ENCODE measurements at regions not wholly inside any gene's neighbourhood (a gene's known extent, or its start where the extent isn't known, plus 50 kb on each side); places are given as distances from the start of the nearest gene placed in this dataset.
"Not testable (repeated sequence)": the region's sequence is repeated elsewhere in the genome, so short reads cannot be mapped to it uniquely, and the experiment has no call there.

DNA sequence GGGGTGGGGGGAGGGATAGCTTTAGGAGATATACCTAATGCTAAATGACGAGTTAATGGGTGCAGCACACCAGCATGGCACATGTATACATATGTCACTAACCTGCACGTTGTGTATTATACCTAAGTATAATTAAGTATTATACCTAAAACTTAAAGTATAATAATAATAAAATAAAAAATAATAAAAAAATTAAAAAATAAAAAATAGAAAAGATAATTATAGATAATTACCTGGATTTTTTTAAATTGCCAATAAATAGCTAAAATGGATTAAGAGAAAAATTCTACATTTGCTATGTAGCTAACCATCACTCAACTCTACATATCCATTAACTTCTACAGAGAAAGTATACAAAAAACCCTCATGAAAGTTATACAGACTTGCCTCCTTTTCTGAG lies 747.3 kb downstream of the LRRIQ3 start:
- H3K4me3 Mint-ChIP-seq, H3K4me1 Mint-ChIP-seq, H3K27me3 Mint-ChIP-seq, H3K27ac Mint-ChIP-seq, H3K36me3 Mint-ChIP-seq: not testable (repeated sequence)
- peaks cover 15% of the 10 kb centered on the region for H3K9me3 Mint-ChIP-seq

DNA sequence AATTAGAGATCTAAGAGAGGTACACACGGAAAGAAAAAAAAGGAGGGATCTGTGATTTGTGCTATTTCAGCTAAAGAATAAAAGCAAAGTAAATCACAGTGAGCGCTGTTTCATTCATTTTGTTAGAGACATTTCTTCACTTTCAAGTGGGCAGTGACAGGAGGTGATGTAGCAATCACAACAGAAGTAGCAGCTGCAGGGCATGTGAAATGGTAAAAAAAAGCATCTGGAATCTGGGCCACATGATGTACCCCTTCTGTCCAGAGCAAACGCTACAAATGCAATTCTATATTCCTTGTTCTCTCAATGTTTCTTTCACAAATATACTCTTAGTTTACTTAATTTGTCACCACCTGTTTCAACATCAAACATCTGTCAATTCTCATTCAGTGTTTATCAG lies 786.5 kb downstream of the LRRIQ3 start:
- no peaks in the 10 kb centered on the region for H3K36me3 Mint-ChIP-seq
- peaks cover under 1% of the 10 kb centered on the region for H3K9me3 Mint-ChIP-seq
- H3K27me3 Mint-ChIP-seq: no peaks in the 10 kb centered on the region
- no peaks in the 10 kb centered on the region for H3K4me1 Mint-ChIP-seq
- H3K4me3 Mint-ChIP-seq: no peak overlapping the region
- no peak overlapping the region for H3K27ac Mint-ChIP-seq

DNA sequence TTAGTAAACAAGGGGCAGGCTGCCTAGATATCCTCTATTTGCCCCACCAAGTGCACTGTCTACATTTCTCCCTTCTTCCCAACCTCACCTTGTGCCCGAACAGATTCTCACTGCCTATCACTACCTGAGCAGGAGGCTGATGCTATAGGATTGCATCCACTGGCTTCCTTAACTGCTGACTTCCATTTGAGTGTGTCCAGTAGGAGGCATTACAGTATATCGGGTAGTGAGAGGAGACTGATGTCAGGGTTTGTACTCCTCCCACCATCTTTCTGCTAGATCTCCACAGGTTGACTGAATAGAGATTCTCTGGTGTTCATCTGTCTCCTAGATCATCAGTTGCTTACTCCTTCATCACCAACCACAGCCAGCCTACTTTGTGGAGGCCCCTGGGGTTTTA lies 796.3 kb downstream of the LRRIQ3 start:
- Mint-ChIP-seq H3K4me3 (no peak overlapping the region), H3K9me3 (peaks cover 4% of the 10 kb centered on the region), H3K27me3 (no peaks in the 10 kb centered on the region), H3K27ac (no peak overlapping the region), H3K4me1 (no peaks in the 10 kb centered on the region), H3K36me3 (no peaks in the 10 kb centered on the region)

DNA sequence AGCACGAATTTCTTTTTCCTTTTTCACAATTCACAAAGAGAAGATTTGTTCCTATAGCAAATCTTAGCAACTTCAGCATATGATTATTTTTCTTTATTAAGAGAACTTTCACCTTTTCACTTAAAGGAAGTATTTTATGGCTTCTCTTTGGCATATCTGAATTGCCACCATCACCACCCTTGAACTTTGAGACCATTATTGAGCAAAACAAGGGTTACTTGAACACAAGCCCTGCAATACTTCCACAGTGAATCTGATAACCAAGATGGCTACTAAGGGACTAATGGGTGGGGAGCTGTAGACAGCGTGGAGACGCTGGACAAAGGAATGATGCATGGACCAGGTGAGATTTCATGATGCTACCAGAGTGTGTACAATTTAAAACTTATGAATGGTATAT lies 815.0 kb downstream of the LRRIQ3 start:
- no peaks in the 10 kb centered on the region for H3K36me3 Mint-ChIP-seq
- no peaks in the 10 kb centered on the region for H3K4me1 Mint-ChIP-seq
- H3K27ac Mint-ChIP-seq: no peak overlapping the region
- H3K9me3 Mint-ChIP-seq: no peaks in the 10 kb centered on the region
- no peak overlapping the region for H3K4me3 Mint-ChIP-seq
- no peaks in the 10 kb centered on the region for H3K27me3 Mint-ChIP-seq

DNA sequence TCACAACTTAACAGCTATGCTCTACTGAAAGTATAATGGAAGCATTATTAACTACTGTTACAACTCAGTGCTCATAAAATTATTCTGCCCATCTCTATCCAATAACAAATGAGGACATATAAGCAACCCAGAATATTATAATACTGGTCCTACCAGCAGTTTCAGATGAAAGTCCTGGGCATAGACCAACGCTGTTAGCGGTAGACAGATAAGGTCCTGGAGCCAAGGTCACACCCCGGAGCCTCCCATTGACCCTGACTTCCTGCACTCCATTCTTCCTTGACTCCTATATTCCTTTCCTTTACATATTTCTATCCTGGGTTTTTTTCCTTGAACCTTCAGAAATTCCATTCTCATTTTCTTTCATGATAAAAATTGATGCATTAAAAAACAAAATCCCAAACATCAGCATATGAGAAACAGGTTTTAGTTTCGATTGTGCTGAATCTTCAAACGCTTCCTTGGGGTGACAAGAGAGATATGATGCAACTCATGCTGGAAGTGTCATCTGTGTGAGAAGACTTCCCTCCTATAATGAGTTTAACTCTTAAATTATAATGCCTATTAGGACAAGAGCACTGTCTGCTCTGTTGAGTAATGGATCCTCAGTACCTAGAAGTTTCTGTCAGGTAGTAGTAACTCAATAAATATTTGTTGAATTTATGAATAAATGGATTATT lies 831.1 kb downstream of the LRRIQ3 start:
- Mint-ChIP-seq H3K36me3 (no peaks in the 10 kb centered on the region), H3K27me3 (no peaks in the 10 kb centered on the region), H3K4me3 (no peak overlapping the region), H3K27ac (no peak overlapping the region), H3K9me3 (peaks cover 4% of the 10 kb centered on the region), H3K4me1 (no peaks in the 10 kb centered on the region)

DNA sequence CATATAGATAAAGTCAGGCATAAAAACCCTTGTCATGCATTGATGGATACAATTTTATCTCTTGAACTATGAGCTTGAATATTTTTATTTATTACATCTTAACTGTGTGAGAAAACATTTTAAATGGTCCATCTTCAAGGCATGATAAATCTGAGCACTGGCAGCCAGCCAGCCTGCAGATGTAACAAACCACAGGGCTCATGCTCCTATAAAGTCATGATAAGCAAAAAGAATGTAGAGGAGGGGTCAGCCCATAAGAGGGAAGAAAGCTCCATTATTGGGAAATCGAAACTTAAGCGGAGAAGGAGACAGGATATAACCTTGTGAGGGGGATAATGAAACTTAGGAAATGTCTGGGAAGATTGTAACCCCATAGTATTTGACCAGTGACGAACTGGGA lies 839.0 kb downstream of the LRRIQ3 start:
- Mint-ChIP-seq H3K9me3 (peaks cover 13% of the 10 kb centered on the region), H3K36me3 (no peaks in the 10 kb centered on the region), H3K4me1 (no peaks in the 10 kb centered on the region), H3K27ac (no peak overlapping the region), H3K4me3 (no peak overlapping the region), H3K27me3 (no peaks in the 10 kb centered on the region)

DNA sequence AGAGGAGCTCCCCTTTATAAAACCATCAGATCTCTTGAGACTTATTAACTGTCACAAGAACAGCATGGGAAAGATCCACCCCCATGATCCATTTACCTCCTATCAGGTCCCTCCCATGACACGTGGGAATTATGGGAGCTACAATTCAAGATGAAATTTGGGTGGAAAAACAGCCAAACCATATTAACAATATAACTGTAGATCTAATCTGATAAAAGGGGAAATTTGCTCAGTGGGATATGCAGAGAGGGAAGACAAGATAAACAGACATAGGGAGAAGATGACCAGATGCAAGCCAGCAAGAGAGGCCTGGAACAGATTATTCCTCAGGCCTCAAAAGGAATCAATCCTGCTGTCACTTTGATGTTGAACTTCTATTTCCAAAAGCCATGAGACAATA lies 841.5 kb downstream of the LRRIQ3 start:
- no peak overlapping the region for H3K4me3 Mint-ChIP-seq
- H3K9me3 Mint-ChIP-seq: peaks cover 18% of the 10 kb centered on the region
- no peak overlapping the region for H3K27ac Mint-ChIP-seq
- no peaks in the 10 kb centered on the region for H3K36me3 Mint-ChIP-seq
- H3K27me3 Mint-ChIP-seq: no peaks in the 10 kb centered on the region
- H3K4me1 Mint-ChIP-seq: no peaks in the 10 kb centered on the region

DNA sequence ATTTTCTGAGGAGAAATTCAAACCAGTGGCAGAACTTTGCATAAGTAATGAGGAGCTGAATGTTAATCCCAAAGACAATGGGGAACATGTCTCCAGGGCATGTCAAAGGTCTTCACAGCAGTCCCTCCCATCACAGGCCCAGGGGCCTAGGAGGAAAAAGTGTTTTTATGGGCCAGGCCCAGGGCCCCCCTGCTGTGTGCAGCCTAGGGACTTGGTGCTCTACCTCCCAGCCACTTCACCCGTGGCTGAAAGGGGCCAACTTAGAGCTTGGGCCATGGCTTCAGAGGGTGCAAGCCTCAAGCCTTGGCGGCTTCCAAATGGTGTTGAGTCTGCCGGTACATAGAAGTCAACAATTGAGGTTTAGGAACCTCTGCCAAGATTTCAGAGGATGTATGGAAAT lies 854.0 kb downstream of the LRRIQ3 start:
- no peaks in the 10 kb centered on the region for H3K4me1 Mint-ChIP-seq

DNA sequence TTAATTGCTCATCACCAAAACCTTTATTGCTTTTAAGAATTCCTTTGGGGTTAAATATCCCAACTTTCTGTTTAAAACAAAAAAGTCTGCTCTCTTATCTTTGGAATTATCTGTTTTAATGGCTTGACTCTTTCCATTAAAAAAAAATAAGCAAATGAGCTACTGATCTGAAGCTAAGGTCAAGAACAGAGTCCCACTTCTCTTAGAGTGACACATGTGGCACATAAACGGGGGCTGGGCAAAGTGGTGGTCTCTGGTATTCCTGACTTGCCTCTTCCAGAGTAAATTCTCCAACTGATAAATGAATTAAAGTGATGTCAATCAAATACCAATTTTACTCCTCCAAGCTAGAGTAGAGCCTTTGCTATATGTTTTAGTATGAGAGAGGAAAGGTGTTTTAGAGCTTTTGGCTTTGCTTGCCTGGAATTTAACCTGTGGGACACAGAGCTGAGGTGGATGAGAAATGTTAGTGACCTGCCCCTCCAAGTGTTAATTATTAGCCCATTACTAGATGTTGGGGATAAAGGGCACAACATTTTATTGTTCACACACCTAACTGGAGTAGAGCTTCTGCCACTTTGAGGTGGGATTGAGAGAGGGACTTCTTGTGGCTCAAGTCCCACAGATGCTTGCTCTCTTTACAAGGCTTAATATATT lies 864.0 kb downstream of the LRRIQ3 start:
- Mint-ChIP-seq H3K36me3 (no peaks in the 10 kb centered on the region), H3K27ac (no peak overlapping the region), H3K4me1 (no peaks in the 10 kb centered on the region), H3K27me3 (no peaks in the 10 kb centered on the region), H3K4me3 (no peak overlapping the region), H3K9me3 (peaks cover 25% of the 10 kb centered on the region)

More for the DNA sequence above, 854.0 kb downstream of the LRRIQ3 start:
- H3K9me3 Mint-ChIP-seq: peaks cover 2% of the 10 kb centered on the region
- H3K27me3 Mint-ChIP-seq: no peaks in the 10 kb centered on the region
- no peaks in the 10 kb centered on the region for H3K36me3 Mint-ChIP-seq
- H3K27ac Mint-ChIP-seq: no peak overlapping the region
- H3K4me3 Mint-ChIP-seq: no peak overlapping the region

DNA sequence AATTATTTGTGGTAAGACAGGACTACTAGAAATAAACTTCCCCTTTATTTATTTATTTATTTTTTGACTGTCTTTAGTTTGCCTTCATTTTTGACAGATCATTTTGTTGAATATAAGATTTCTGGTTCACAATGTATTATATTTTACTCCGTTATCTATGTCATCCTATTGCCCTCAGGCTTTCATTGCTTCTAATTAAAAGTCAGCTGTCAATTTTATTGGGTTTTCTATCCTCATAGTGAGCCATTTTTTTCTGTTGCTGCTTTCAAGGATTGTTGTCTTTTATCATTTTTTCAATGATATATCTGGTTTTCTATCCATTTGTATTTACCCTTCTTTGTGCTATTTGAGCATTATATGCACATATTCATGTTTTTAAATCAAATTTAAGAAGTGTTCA lies 866.2 kb downstream of the LRRIQ3 start:
- no peaks in the 10 kb centered on the region for H3K27me3 Mint-ChIP-seq
- no peaks in the 10 kb centered on the region for H3K36me3 Mint-ChIP-seq
- H3K27ac Mint-ChIP-seq: no peak overlapping the region
- no peaks in the 10 kb centered on the region for H3K4me1 Mint-ChIP-seq
- peaks cover 17% of the 10 kb centered on the region for H3K9me3 Mint-ChIP-seq
- H3K4me3 Mint-ChIP-seq: no peak overlapping the region

DNA sequence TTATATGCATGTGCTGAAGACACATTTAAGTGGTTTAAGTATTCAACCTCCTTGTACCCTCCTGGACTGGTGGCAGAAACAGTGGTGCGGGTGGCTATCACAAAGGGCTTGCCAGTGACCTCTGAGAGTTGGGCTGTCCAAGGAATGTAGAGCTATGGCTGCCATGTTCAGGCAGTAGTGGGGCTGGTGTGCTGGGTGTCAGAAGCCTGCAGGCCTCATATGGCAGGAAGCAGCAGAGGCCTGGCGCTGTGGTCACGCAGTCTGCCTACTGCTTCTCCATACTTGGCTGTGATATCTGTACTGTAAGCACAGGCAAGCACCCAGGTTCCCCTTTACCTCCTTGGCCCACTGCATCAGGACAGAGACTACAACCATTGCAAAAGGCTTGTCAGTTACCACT lies 870.0 kb downstream of the LRRIQ3 start:
- no peaks in the 10 kb centered on the region for H3K4me1 Mint-ChIP-seq
- no peaks in the 10 kb centered on the region for H3K27me3 Mint-ChIP-seq
- H3K4me3 Mint-ChIP-seq: no peak overlapping the region
- no peak overlapping the region for H3K27ac Mint-ChIP-seq
- H3K9me3 Mint-ChIP-seq: peaks cover 9% of the 10 kb centered on the region
- no peaks in the 10 kb centered on the region for H3K36me3 Mint-ChIP-seq

DNA sequence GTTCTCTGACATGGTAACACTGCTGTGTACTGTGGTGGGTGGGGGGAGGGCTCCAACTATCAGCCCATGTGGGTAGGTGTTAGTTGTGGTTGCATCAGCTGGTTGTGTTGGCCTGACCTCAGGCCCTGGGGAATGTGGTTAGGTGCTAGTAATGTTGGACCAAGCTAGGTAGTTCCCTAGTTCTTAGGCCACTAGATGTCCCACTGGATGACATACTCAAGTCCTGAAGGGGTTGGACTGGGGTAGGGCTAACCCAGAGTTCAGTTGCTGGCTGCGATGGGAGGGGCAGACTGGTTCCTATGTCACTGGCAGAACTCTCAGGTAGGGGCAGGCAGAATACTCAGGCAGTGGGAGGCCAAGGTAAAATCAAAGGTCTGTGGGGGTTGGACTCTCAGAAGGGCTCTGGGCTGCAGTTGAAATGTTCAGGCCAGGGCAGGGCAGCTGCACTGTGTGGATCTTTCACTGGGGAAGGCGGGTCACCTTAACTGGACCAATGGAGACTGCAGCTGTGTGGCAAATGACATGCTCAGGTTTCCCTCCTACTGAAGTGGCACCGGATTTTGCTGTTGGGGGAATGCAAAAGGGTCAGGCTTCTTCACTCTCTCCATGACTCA lies 870.7 kb downstream of the LRRIQ3 start:
- no peaks in the 10 kb centered on the region for H3K27me3 Mint-ChIP-seq
- H3K4me3 Mint-ChIP-seq: no peak overlapping the region
- H3K27ac Mint-ChIP-seq: no peak overlapping the region
- H3K9me3 Mint-ChIP-seq: peaks cover 3% of the 10 kb centered on the region
- no peaks in the 10 kb centered on the region for H3K36me3 Mint-ChIP-seq
- no peaks in the 10 kb centered on the region for H3K4me1 Mint-ChIP-seq

DNA sequence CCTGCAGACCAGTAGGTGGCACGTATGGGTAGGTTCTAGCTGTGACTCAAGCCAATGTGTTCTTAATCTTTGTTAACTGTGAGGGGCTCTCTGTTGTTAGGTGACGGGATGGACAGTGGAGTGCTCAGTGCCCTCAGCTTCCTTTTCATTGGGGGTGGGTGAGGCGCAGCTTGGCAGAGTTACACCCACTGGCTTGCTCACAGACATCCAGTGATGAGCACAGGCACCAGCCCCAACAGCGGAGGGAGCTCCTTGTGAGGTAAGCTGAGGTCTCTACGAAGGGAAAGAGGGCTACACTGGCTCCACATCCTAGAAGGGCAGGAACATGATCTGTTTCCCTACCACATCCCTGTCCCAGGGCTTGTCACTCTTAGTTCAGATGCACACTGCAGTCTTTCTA lies 871.3 kb downstream of the LRRIQ3 start:
- Mint-ChIP-seq H3K4me3 (no peak overlapping the region), H3K4me1 (no peaks in the 10 kb centered on the region), H3K36me3 (no peaks in the 10 kb centered on the region), H3K9me3 (peaks cover 3% of the 10 kb centered on the region), H3K27me3 (no peaks in the 10 kb centered on the region), H3K27ac (no peak overlapping the region)

DNA sequence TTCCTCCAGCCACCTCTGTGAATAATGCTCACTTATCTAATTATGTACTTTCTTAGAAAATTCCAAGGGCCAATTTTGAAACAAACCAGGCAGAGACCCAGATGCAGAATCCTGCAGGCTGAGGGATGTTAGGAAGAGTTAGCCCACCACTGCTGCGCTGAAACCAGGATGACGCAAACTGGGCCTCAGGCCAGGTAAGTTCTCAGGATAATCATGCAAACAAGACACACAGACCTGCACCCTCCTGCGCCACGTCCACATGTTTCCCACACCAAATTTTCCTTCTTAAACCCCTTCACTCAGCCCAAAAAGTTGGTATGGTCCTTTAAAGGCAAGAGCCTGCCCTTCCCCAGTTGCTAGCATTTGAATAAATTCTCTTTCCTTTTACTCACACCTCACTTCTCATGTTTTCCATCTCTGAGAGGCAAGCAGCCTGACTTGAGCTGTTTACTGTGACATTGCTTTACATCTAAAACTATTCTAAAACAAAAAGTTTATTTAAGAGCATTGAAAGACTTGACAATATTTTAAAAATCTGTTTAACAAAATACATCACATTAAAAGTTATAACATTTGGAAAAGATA lies 887.1 kb downstream of the LRRIQ3 start:
- H3K9me3 Mint-ChIP-seq: peaks cover 5% of the 10 kb centered on the region
- H3K4me3 Mint-ChIP-seq: no peak overlapping the region
- no peaks in the 10 kb centered on the region for H3K36me3 Mint-ChIP-seq
- no peak overlapping the region for H3K27ac Mint-ChIP-seq
- no peaks in the 10 kb centered on the region for H3K4me1 Mint-ChIP-seq
- no peaks in the 10 kb centered on the region for H3K27me3 Mint-ChIP-seq

DNA sequence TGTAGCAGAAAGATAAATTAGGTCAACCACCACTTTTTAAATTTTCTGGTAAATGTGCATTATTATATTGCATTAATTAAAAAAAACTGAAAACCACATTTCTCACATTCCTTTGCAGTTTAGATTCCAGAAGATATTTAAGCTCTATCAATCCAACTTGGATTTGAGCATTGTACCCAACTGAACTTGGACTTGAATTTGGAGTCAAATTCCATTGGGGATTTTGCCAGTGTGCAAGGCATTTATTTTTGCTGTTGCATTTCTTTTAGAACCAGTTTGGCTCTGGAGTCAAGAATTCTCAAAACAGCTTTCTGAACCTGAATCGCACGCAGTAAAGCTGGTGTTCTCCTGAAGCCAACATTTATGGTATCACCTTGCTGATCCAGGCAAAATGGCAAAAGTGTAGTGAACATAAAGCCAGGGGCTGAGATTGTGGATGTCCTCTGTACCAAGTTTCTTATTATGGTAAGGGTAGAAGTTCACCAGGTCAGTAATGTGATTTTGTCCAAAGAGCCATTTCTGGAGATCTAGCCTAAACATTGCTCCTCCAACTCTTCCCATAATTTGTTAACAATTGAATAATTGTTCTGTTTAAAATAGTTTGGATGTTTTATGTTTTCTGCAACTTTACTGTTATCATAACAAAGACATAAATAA lies 890.9 kb downstream of the LRRIQ3 start:
- no peaks in the 10 kb centered on the region for H3K36me3 Mint-ChIP-seq
- no peak overlapping the region for H3K4me3 Mint-ChIP-seq
- no peaks in the 10 kb centered on the region for H3K4me1 Mint-ChIP-seq
- H3K27me3 Mint-ChIP-seq: no peaks in the 10 kb centered on the region
- peaks cover 5% of the 10 kb centered on the region for H3K9me3 Mint-ChIP-seq
- no peak overlapping the region for H3K27ac Mint-ChIP-seq

DNA sequence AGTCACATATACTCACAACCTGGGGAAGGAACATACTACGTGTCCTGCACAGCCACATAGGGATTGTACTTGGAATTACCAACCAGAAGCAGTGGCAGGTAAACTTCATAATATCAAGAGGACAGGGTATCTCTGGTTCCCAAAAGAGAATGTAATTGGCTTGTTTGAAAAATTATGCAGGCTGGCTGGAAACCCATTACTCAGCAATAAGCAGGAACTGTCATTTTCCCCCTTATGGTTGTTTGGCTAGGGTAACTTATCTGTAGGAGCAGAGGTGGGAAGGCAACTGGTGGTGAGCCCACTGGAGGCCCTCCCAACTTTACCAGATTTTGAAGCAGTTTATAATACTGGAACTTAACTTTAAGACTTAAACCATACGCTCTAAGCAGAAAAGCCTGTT lies 924.1 kb downstream of the LRRIQ3 start:
- no peaks in the 10 kb centered on the region for H3K27me3 Mint-ChIP-seq
- no peak overlapping the region for H3K27ac Mint-ChIP-seq
- no peak overlapping the region for H3K4me3 Mint-ChIP-seq
- H3K4me1 Mint-ChIP-seq: no peaks in the 10 kb centered on the region
- peaks cover 26% of the 10 kb centered on the region for H3K9me3 Mint-ChIP-seq
- H3K36me3 Mint-ChIP-seq: no peaks in the 10 kb centered on the region
